ENCODE measurements at regions not wholly inside any gene's neighbourhood (a gene's known extent, or its start where the extent isn't known, plus 50 kb on each side); places are given as distances from the start of the nearest gene placed in this dataset.

DNA sequence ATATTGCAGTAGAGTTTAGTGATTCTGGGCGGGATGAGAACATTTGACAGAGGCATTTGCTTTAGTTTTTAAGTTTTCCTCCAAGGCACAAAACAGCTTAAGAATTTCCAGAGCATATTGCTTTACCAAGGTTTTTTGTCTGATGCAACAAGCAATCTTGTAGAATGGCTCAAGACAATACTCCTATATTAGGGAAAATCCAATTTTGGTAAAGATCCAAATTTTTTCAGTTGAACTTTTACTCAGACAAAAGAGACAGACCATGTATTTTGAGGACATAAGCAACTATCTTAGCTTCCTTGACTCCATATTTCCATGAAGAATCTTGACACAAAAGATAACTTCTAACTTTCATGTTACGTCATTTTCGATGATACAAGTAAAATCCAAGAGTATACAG is 92.3 kb upstream of the NANOS1 start:
- TF ChIP-seq, protein P1, sequence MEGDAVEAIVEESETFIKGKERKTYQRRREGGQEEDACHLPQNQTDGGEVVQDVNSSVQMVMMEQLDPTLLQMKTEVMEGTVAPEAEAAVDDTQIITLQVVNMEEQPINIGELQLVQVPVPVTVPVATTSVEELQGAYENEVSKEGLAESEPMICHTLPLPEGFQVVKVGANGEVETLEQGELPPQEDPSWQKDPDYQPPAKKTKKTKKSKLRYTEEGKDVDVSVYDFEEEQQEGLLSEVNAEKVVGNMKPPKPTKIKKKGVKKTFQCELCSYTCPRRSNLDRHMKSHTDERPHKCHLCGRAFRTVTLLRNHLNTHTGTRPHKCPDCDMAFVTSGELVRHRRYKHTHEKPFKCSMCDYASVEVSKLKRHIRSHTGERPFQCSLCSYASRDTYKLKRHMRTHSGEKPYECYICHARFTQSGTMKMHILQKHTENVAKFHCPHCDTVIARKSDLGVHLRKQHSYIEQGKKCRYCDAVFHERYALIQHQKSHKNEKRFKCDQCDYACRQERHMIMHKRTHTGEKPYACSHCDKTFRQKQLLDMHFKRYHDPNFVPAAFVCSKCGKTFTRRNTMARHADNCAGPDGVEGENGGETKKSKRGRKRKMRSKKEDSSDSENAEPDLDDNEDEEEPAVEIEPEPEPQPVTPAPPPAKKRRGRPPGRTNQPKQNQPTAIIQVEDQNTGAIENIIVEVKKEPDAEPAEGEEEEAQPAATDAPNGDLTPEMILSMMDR (IDR thresholded peaks at IDR 0.05; ENCODE audit: insufficient read depth, low read length, poor library complexity, severe bottlenecking): no peak
- no peak for TF ChIP-seq EZH2phosphoT487 (conservative IDR thresholded peaks at IDR 0.05; ENCODE audit: low read length)

All from SU-DHL-6 (cell line).